Upper lobe of left lung (tissue), 4 donors: ENCODE measurements at regions not wholly inside any gene's neighbourhood (a gene's known extent, or its start where the extent isn't known, plus 50 kb on each side); places are given as distances from the start of the nearest gene placed in this dataset.

Experiments
- CTCF ChIP-seq, 6 experiments: fragments of 450-650 bp in 4 of 6; fragments of 200-600 bp in 2 of 6; sonication (generic) in 2 of 6; IDR thresholded peaks; one replicate each; pipeline ENCODE4 v1.5.1; 2016 to 2019; ENCODE audit warnings: antibody characterized with exemption in 6 of 6
- POLR2A ChIP-seq, 4 donors: fragments of 450-650 bp; IDR thresholded peaks; one replicate each; pipeline ENCODE4 v1.5.1; 2016 to 2017; ENCODE audit warnings: antibody characterized with exemption in 4 of 4, mild to moderate bottlenecking in 2 of 4

GRCh38 chr5:143752165-143752850, 59.7 kb upstream of the HMHB1 start:
- no peak for TF ChIP-seq CTCF (IDR thresholded peaks at IDR 0.05)
- TF ChIP-seq POLR2A (IDR thresholded peaks at IDR 0.05) = no peak
